WTC11 (cell line): ENCODE measurements at regions not wholly inside any gene's neighbourhood (a gene's known extent, or its start where the extent isn't known, plus 50 kb on each side); places are given as distances from the start of the nearest gene placed in this dataset.
"Not testable (repeated sequence)": the region's sequence is repeated elsewhere in the genome, so short reads cannot be mapped to it uniquely, and the experiment has no call there.

ENCODE experiments used
- ATAC-seq: fragments of 200-7000 bp; cut with Tn5 transposase; 2 replicates; pipeline ENCODE4 v1.10.0; 2021; ENCODE audit warnings: mild to moderate bottlenecking, moderate library complexity
- CTCF ChIA-PET: fragments of 300-600 bp; sonication (Branson Sonifier 250); formaldehyde crosslinking; loops from one replicate; lab custom pipeline; 2021; ENCODE audit warnings: antibody characterized with exemption; lab: Charles Lee
- POLR2A ChIA-PET: fragments of 350-600 bp; sonication (Branson Sonifier 250); formaldehyde crosslinking; loops from one replicate; lab custom pipeline; 2021; ENCODE audit warnings: antibody characterized with exemption; lab: Charles Lee
- DNase-seq: peaks from one replicate; pipeline ENCODE4 v3.0.0; 2021; ENCODE audit warnings: low spot score
- H3K27ac Mint-ChIP-seq: 2 replicates; pipeline ENCODE4 v1.8.0; 2021; ENCODE audit warnings: mixed read lengths
- H3K27me3 Mint-ChIP-seq: 2 replicates; pipeline ENCODE4 v1.8.0; 2021; ENCODE audit warnings: low read depth, mild to moderate bottlenecking, moderate library complexity, mixed read lengths
- H3K36me3 Mint-ChIP-seq: 2 replicates; pipeline ENCODE4 v1.8.0; 2021; ENCODE audit warnings: mixed read lengths
- H3K4me1 Mint-ChIP-seq: 2 replicates; pipeline ENCODE4 v1.8.0; 2022; ENCODE audit warnings: mixed read lengths
- H3K4me3 Mint-ChIP-seq: 2 replicates; pipeline ENCODE4 v1.8.0; 2021; ENCODE audit warnings: mild to moderate bottlenecking, moderate library complexity, mixed read lengths
- H3K9me3 Mint-ChIP-seq: 2 replicates; pipeline ENCODE4 v1.8.0; 2021; ENCODE audit warnings: mixed read lengths
- AR ChIP-seq: fragments of 250-450 bp; sonication (Bioruptor Pico); IDR thresholded peaks from 2 replicates; pipeline ENCODE4 v1.9.0; 2021; ENCODE audit warnings: mild to moderate bottlenecking
- ERG ChIP-seq: fragments of 250-450 bp; sonication (Bioruptor Pico); IDR thresholded peaks from 2 replicates; pipeline ENCODE4 v1.8.0; 2021; ENCODE audit warnings: mild to moderate bottlenecking
- ESRRA ChIP-seq: sonication (generic); formaldehyde crosslinking; IDR thresholded peaks from 2 replicates; pipeline ENCODE4 v1.8.1; 2022; ENCODE audit warnings: mild to moderate bottlenecking, missing genetic modification reagents, borderline replicate concordance
- GABPB1 ChIP-seq: sonication (generic); formaldehyde crosslinking; IDR thresholded peaks from 2 replicates; pipeline ENCODE4 v1.8.1; 2023; ENCODE audit warnings: mild to moderate bottlenecking, missing genetic modification reagents
- HMGA2 ChIP-seq: fragments of 250-450 bp; sonication (Bioruptor Pico); IDR thresholded peaks from 2 replicates; pipeline ENCODE4 v1.4.0; 2021; ENCODE audit warnings: mild to moderate bottlenecking, moderate library complexity
- RELA ChIP-seq: sonication (generic); formaldehyde crosslinking; IDR thresholded peaks from 2 replicates; pipeline ENCODE4 v1.8.1; 2022; ENCODE audit warnings: missing genetic modification reagents, mild to moderate bottlenecking, borderline replicate concordance
- SMAD4 ChIP-seq: sonication (generic); formaldehyde crosslinking; IDR thresholded peaks from 2 replicates; pipeline ENCODE4 v1.8.0; 2022; ENCODE audit warnings: mild to moderate bottlenecking, missing genetic modification reagents
- TEAD4 ChIP-seq: sonication (generic); formaldehyde crosslinking; IDR thresholded peaks from 2 replicates; pipeline ENCODE4 v1.8.0; 2022; ENCODE audit warnings: mild to moderate bottlenecking, missing genetic modification reagents
- ZNF416 ChIP-seq: fragments of 250-450 bp; sonication (Bioruptor Pico); IDR thresholded peaks from 2 replicates; pipeline ENCODE4 v1.9.0; 2021; ENCODE audit warnings: mild to moderate bottlenecking, inconsistent platforms
- ZNF512 ChIP-seq: sonication (generic); formaldehyde crosslinking; IDR thresholded peaks from 2 replicates; pipeline ENCODE4 v1.8.1; 2022; ENCODE audit warnings: missing genetic modification reagents, borderline replicate concordance
- ZSCAN18 ChIP-seq: fragments of 250-450 bp; sonication (Bioruptor Pico); IDR thresholded peaks from 2 replicates; pipeline ENCODE4 v2.1.2; 2022; ENCODE audit warnings: mild to moderate bottlenecking, moderate library complexity

GRCh38 chr1:196147530-196147929, 460.7 kb downstream of the KCNT2 start:
- H3K27ac Mint-ChIP-seq = 0 out of 2 replicates have a peak overlapping the region, but pooled peaks have one; percentile 4
- POLR2A ChIA-PET = no interaction called here
- no peak for ATAC-seq
- CTCF ChIA-PET = interaction anchor here (1.2 to 4.7 kb wide), 6 partner anchors 11 to 250 kb away, joined by 3 to 17 read pairs (median 8); no protein-coding TSS in a partner anchor
- no peak overlapping the region for H3K4me3 Mint-ChIP-seq
- no peaks in the 10 kb centered on the region for H3K36me3 Mint-ChIP-seq
- H3K4me1 Mint-ChIP-seq = peaks cover 15% of the 10 kb centered on the region
- TF ChIP-seq AR (CRISPR knock-in tag) (no peak), ESRRA (CRISPR knock-in tag) (no peak), ZNF416 (CRISPR knock-in tag) (no peak), RELA (CRISPR knock-in tag) (no peak)
- no peaks in the 10 kb centered on the region for H3K27me3 Mint-ChIP-seq
- no peak for DNase-seq
- no peaks in the 10 kb centered on the region for H3K9me3 Mint-ChIP-seq

- DNase-seq, H3K27ac Mint-ChIP-seq, ATAC-seq, POLR2A ChIA-PET, H3K9me3 Mint-ChIP-seq, H3K4me3 Mint-ChIP-seq, H3K36me3 Mint-ChIP-seq, H3K27me3 Mint-ChIP-seq: not testable (repeated sequence)
- peaks cover 24% of the 10 kb centered on the region for H3K4me1 Mint-ChIP-seq
- peak; percentile 26; the same call in 1 of the 2 replicates for TF ChIP-seq HMGA2 (CRISPR knock-in tag)
- CTCF ChIA-PET = interaction anchor here (4.7 kb wide), 1 partner anchor 205 kb away, joined by 17 read pairs; no protein-coding TSS in a partner anchor
Observed at GRCh38 chr1:196145151-196145550, 463.1 kb downstream of the KCNT2 start.

GRCh38 chr1:196144588-196144987, 463.7 kb downstream of the KCNT2 start:
- ATAC-seq (no peak), DNase-seq (no peak)
- TF ChIP-seq SMAD4 (CRISPR knock-in tag) (no peak), ZSCAN18 (CRISPR knock-in tag) (no peak), ERG (CRISPR knock-in tag) (no peak), TEAD4 (CRISPR knock-in tag) (no peak), ZNF416 (CRISPR knock-in tag) (no peak)
- ChIA-PET CTCF (no interaction called here), POLR2A (no interaction called here)
- Mint-ChIP-seq H3K4me1 (peaks cover 24% of the 10 kb centered on the region), H3K9me3 (no peaks in the 10 kb centered on the region), H3K4me3 (no peak overlapping the region), H3K27me3 (no peaks in the 10 kb centered on the region), H3K27ac (no peak overlapping the region), H3K36me3 (no peaks in the 10 kb centered on the region)

- ChIA-PET CTCF (interaction anchor here (1.0 kb wide), 1 partner anchor 22 kb away, joined by 4 read pairs; no protein-coding TSS in a partner anchor), POLR2A (no interaction called here)
- H3K27ac Mint-ChIP-seq = no peak overlapping the region
- ATAC-seq (peak; percentile 88), DNase-seq (peak; percentile 25)
- H3K27me3 Mint-ChIP-seq = no peaks in the 10 kb centered on the region
- no peak for TF ChIP-seq ZNF512 (CRISPR knock-in tag)
- TF ChIP-seq GABPB1 (CRISPR knock-in tag) = peak; percentile 64
- TF ChIP-seq TEAD4 (CRISPR knock-in tag) = no peak
- peaks cover 24% of the 10 kb centered on the region for H3K4me1 Mint-ChIP-seq
- H3K36me3 Mint-ChIP-seq = 0 out of 2 replicates have a peak, but pooled peaks cover 3% of the 10 kb centered on the region
- no peak overlapping the region for H3K4me3 Mint-ChIP-seq
- peaks cover 6% of the 10 kb centered on the region; the same call in 1 of the 2 replicates for H3K9me3 Mint-ChIP-seq
Observed at GRCh38 chr1:196143602-196144342, 464.5 kb downstream of the KCNT2 start.
